HepG2 (cell line): ENCODE measurements at regions not wholly inside any gene's neighbourhood (a gene's known extent, or its start where the extent isn't known, plus 50 kb on each side); places are given as distances from the start of the nearest gene placed in this dataset.

Experiments
- ETV5 ChIP-seq: IDR thresholded peaks from 2 replicates; pipeline ENCODE4 v1.6.1; 2018; ENCODE audit warnings: missing biosample characterization, missing genetic modification reagents, inconsistent platforms, borderline replicate concordance
- FUBP1 ChIP-seq: sonication (generic); formaldehyde crosslinking; IDR thresholded peaks from 2 replicates; pipeline ENCODE4 v1.5.1; 2020; ENCODE audit warnings: missing genetic modification reagents, mild to moderate bottlenecking, borderline replicate concordance
- GABPA ChIP-seq, 2 experiments: IDR thresholded peaks; 2 replicates each; pipeline ENCODE4 v1.6.1; 2011 to 2016; ENCODE audit warnings: low read depth in 2 of 2, low read length in 1 of 2, missing biosample characterization in 1 of 2, missing genetic modification characterization in 1 of 2
- HNF1A ChIP-seq, 2 experiments: sonication (generic) in 1 of 2; formaldehyde crosslinking in 1 of 2; IDR thresholded peaks; 2 replicates each; pipeline versions ENCODE4 v1.4.0 to v1.6.1; 2016 to 2020; ENCODE audit warnings: borderline replicate concordance in 1 of 2, low read depth in 1 of 2, mild to moderate bottlenecking in 1 of 2, missing genetic modification reagents in 1 of 2
- HNRNPLL ChIP-seq: fragments of 200-400 bp; formaldehyde crosslinking; IDR thresholded peaks from 2 replicates; pipeline ENCODE4 v1.6.1; 2017; ENCODE audit warnings: mild to moderate bottlenecking, low read depth, low read length; ENCODE audit not compliant: poor library complexity, severe bottlenecking
- HOMEZ ChIP-seq: IDR thresholded peaks from 2 replicates; pipeline ENCODE4 v1.6.1; 2016; ENCODE audit warnings: low read depth
- MAX ChIP-seq: IDR thresholded peaks from 2 replicates; pipeline ENCODE4 v1.6.1; 2012; ENCODE audit warnings: inconsistent platforms
- PPARG ChIP-seq: conservative IDR thresholded peaks from 2 replicates; pipeline ENCODE4 v1.6.1; 2016; ENCODE audit warnings: missing biosample characterization, missing genetic modification reagents
- RNF2 ChIP-seq: fragments of 450-650 bp; conservative IDR thresholded peaks from 2 replicates; pipeline ENCODE4 v1.6.1; 2016; ENCODE audit warnings: low read depth
- SALL1 ChIP-seq: sonication (generic); formaldehyde crosslinking; IDR thresholded peaks from 2 replicates; pipeline ENCODE4 v1.8.0; 2022; ENCODE audit warnings: mild to moderate bottlenecking, missing genetic modification reagents
- SIN3A ChIP-seq: IDR thresholded peaks from 2 replicates; pipeline ENCODE4 v1.6.1; 2011; ENCODE audit warnings: low read depth, mild to moderate bottlenecking, control low read depth, low read length, borderline replicate concordance
- TBP ChIP-seq: sonication (generic); formaldehyde crosslinking; IDR thresholded peaks from 2 replicates; pipeline ENCODE4 v1.5.0; 2020; ENCODE audit warnings: missing genetic modification reagents
- ZBTB10 ChIP-seq: sonication (generic); formaldehyde crosslinking; IDR thresholded peaks from 2 replicates; pipeline ENCODE4 v1.4.0; 2020; ENCODE audit warnings: missing genetic modification reagents, borderline replicate concordance
- ZBTB21 ChIP-seq: sonication (generic); formaldehyde crosslinking; IDR thresholded peaks from 2 replicates; pipeline ENCODE4 v1.4.0; 2020; ENCODE audit warnings: missing genetic modification reagents
- ZMYM2 ChIP-seq: sonication (generic); formaldehyde crosslinking; IDR thresholded peaks from 2 replicates; pipeline ENCODE4 v1.8.0; 2022; ENCODE audit warnings: mild to moderate bottlenecking, missing genetic modification reagents
- ZNF362 ChIP-seq: sonication (generic); formaldehyde crosslinking; IDR thresholded peaks from 2 replicates; pipeline ENCODE4 v1.4.0; 2020; ENCODE audit warnings: missing genetic modification reagents, mild to moderate bottlenecking, borderline replicate concordance
- ZSCAN22 ChIP-seq: sonication (generic); formaldehyde crosslinking; IDR thresholded peaks from 2 replicates; pipeline ENCODE4 v1.4.0; 2020; ENCODE audit warnings: mild to moderate bottlenecking, missing genetic modification reagents
- ZSCAN30 ChIP-seq: sonication (generic); formaldehyde crosslinking; IDR thresholded peaks from 2 replicates; pipeline ENCODE4 v1.5.0; 2020; ENCODE audit warnings: mild to moderate bottlenecking, missing genetic modification reagents

- no peak for TF ChIP-seq HNF1A (IDR thresholded peaks at IDR 0.05; ENCODE audit: low read depth)
- TF ChIP-seq HNF1A (CRISPR knock-in tag; IDR thresholded peaks at IDR 0.05; ENCODE audit: borderline replicate concordance): no peak; the same call in 1 of the 2 replicates
- TF ChIP-seq TBP: no peak
- peak; percentile 61 for TF ChIP-seq HOMEZ (CRISPR knock-in tag)
- TF ChIP-seq RNF2: no peak
- no peak for TF ChIP-seq SIN3A
- peak; percentile 62; the same call in 1 of the 2 replicates for TF ChIP-seq SALL1 (CRISPR knock-in tag)
- TF ChIP-seq FUBP1 (CRISPR knock-in tag): no peak
- no peak for TF ChIP-seq ZBTB10 (CRISPR knock-in tag)
- no peak for TF ChIP-seq ZBTB21
- TF ChIP-seq MAX: peak; percentile 52; the same call in 1 of the 2 replicates
- no peak for TF ChIP-seq GABPA (IDR thresholded peaks at IDR 0.05; ENCODE audit: low read depth, low read length)
- peak; percentile 17; the same call in 1 of the 2 replicates for TF ChIP-seq GABPA (CRISPR knock-in tag; IDR thresholded peaks at IDR 0.05; ENCODE audit: low read depth)
- no peak for TF ChIP-seq ETV5 (CRISPR knock-in tag)
- TF ChIP-seq ZNF362 (CRISPR knock-in tag): peak; percentile 70; the same call in 1 of the 2 replicates
- TF ChIP-seq PPARG: no peak
- no peak for TF ChIP-seq ZSCAN22
- no peak for TF ChIP-seq ZMYM2 (CRISPR knock-in tag)
- TF ChIP-seq ZSCAN30: no peak
- TF ChIP-seq HNRNPLL: no peak
These were observed 104.8 kb upstream of the SLC25A13 start (continued) for GRCh38 chr7:96426685-96427084.
